Calu3 (cell line): ENCODE measurements at regions not wholly inside any gene's neighbourhood (a gene's known extent, or its start where the extent isn't known, plus 50 kb on each side); places are given as distances from the start of the nearest gene placed in this dataset.
"Not testable (repeated sequence)": the region's sequence is repeated elsewhere in the genome, so short reads cannot be mapped to it uniquely, and the experiment has no call there.

Experiments
- BruUV-seq: library from RNA; stranded (reverse); fragments of 400-500 nt; replicated peaks from 2 replicates; lab custom pipeline; 2021; lab: Mats Ljungman, UMichigan
- CTCF ChIA-PET: fragments of 300-600 bp; sonication (Branson Sonifier 250); formaldehyde crosslinking; loops from one replicate; lab custom pipeline; 2022; ENCODE audit warnings: antibody characterized with exemption; lab: Charles Lee
- DNase-seq: peaks from one replicate; pipeline ENCODE4 v3.0.0; 2022
- H3K27ac Mint-ChIP-seq: one replicate; pipeline ENCODE4 v1.8.0; 2022; ENCODE audit warnings: mixed read lengths; ENCODE audit not compliant: unreplicated experiment
- H3K27me3 Mint-ChIP-seq: one replicate; pipeline ENCODE4 v1.8.0; 2022; ENCODE audit warnings: mixed read lengths; ENCODE audit not compliant: unreplicated experiment
- H3K36me3 Mint-ChIP-seq: one replicate; pipeline ENCODE4 v1.8.0; 2022; ENCODE audit warnings: mild to moderate bottlenecking, moderate library complexity, mixed read lengths; ENCODE audit not compliant: insufficient read depth, unreplicated experiment
- H3K4me1 Mint-ChIP-seq: one replicate; pipeline ENCODE4 v1.8.0; 2022; ENCODE audit warnings: mild to moderate bottlenecking, low read depth, mixed read lengths; ENCODE audit not compliant: unreplicated experiment
- H3K4me3 Mint-ChIP-seq: one replicate; pipeline ENCODE4 v1.8.0; 2022; ENCODE audit warnings: mild to moderate bottlenecking, low read depth, moderate library complexity, mixed read lengths; ENCODE audit not compliant: unreplicated experiment
- H3K9me3 Mint-ChIP-seq: one replicate; pipeline ENCODE4 v1.8.0; 2022; ENCODE audit warnings: low read depth, mixed read lengths; ENCODE audit not compliant: unreplicated experiment
- CTCF ChIP-seq: fragments of 200-600 bp; IDR thresholded peaks from one replicate; pipeline ENCODE4 v1.8.0; 2022; ENCODE audit warnings: antibody characterized with exemption; ENCODE audit not compliant: unreplicated experiment
- intact Hi-C: fragments of 100-400 bp; cut with micrococcal nuclease; formaldehyde crosslinking; loops from one replicate; pipeline ENCODE4 v1.10.0; 2022; ENCODE audit not compliant: unreplicated experiment

GRCh38 chr3:127492426-127492825 is 98.1 kb downstream of the TPRA1 start:
- CTCF ChIA-PET, result no interaction called here
- TF ChIP-seq CTCF, result no peak
- Mint-ChIP-seq H3K36me3 (no peaks in the 10 kb centered on the region), H3K9me3 (peaks cover 3% of the 10 kb centered on the region), H3K4me1 (no peaks in the 10 kb centered on the region), H3K27ac (no peak overlapping the region), H3K4me3 (no peak overlapping the region), H3K27me3 (peaks cover 96% of the 10 kb centered on the region)
- BruUV-seq, result no TSS peak
- intact Hi-C loops, result no loop called here
- DNase-seq, result no peak

- Mint-ChIP-seq H3K36me3 (no peaks in the 10 kb centered on the region), H3K9me3 (peaks cover 3% of the 10 kb centered on the region), H3K27me3 (peaks cover 96% of the 10 kb centered on the region), H3K4me1 (no peaks in the 10 kb centered on the region), H3K4me3 (no peak overlapping the region), H3K27ac (no peak overlapping the region)
- intact Hi-C loops, result no loop called here
- CTCF ChIA-PET, result no interaction called here
- BruUV-seq, result no TSS peak
- no peak for TF ChIP-seq CTCF
- no peak for DNase-seq
Measured at GRCh38 chr3:127491909-127492308, 98.6 kb downstream of the TPRA1 start.

- no peak for DNase-seq
- peaks cover 3% of the 10 kb centered on the region for H3K9me3 Mint-ChIP-seq
- no peak for TF ChIP-seq CTCF
- H3K36me3 Mint-ChIP-seq, result no peaks in the 10 kb centered on the region
- CTCF ChIA-PET, result no interaction called here
- H3K4me1 Mint-ChIP-seq, result no peaks in the 10 kb centered on the region
- H3K27ac Mint-ChIP-seq, result no peak overlapping the region
- peaks cover 96% of the 10 kb centered on the region for H3K27me3 Mint-ChIP-seq
- BruUV-seq, result no TSS peak
- intact Hi-C loops, result no loop called here
- no peak overlapping the region for H3K4me3 Mint-ChIP-seq
Measured at GRCh38 chr3:127491323-127491722, 99.2 kb downstream of the TPRA1 start.

- peaks cover 98% of the 10 kb centered on the region for H3K27me3 Mint-ChIP-seq
- intact Hi-C loops, H3K36me3 Mint-ChIP-seq, H3K4me1 Mint-ChIP-seq, H3K4me3 Mint-ChIP-seq, H3K9me3 Mint-ChIP-seq, H3K27ac Mint-ChIP-seq, BruUV-seq, DNase-seq: not testable (repeated sequence)
- CTCF ChIA-PET, result interaction anchor here (0.6 to 0.7 kb wide), 2 partner anchors 1079 to 1311 kb away, joined by 4 to 6 read pairs; no protein-coding TSS in a partner anchor
Measured at GRCh38 chr3:127491024-127491305, 99.6 kb downstream of the TPRA1 start.

- Mint-ChIP-seq H3K27me3 (peaks cover 98% of the 10 kb centered on the region), H3K4me3 (no peak overlapping the region), H3K36me3 (no peaks in the 10 kb centered on the region), H3K9me3 (peaks cover 3% of the 10 kb centered on the region), H3K27ac (no peak overlapping the region), H3K4me1 (no peaks in the 10 kb centered on the region)
- no TSS peak for BruUV-seq
- no peak for DNase-seq
- intact Hi-C loops, result no loop called here
- no peak for TF ChIP-seq CTCF
- CTCF ChIA-PET, result interaction anchor here (0.6 to 0.7 kb wide), 2 partner anchors 1080 to 1312 kb away, joined by 4 to 6 read pairs; no protein-coding TSS in a partner anchor
Measured at GRCh38 chr3:127490271-127491023, 100.1 kb downstream of the TPRA1 start.
